Peyer's patch (tissue), 4 donors: ENCODE measurements at regions not wholly inside any gene's neighbourhood (a gene's known extent, or its start where the extent isn't known, plus 50 kb on each side); places are given as distances from the start of the nearest gene placed in this dataset.

Experiments used
- POLR2A ChIP-seq, 2 donors: fragments of 450-650 bp; IDR thresholded peaks; one replicate each; pipeline ENCODE4 v1.5.1; 2017; ENCODE audit warnings: antibody characterized with exemption in 2 of 2, mild to moderate bottlenecking in 2 of 2, moderate library complexity in 2 of 2
- TF ChIP-seq, protein P1 (sequence below), 6 experiments: fragments of 450-650 bp in 4 of 6; fragments of 200-600 bp in 2 of 6; sonication (generic) in 1 of 6; IDR thresholded peaks; one replicate each; pipeline ENCODE4 v1.5.1; 2017 to 2019; ENCODE audit warnings: antibody characterized with exemption in 6 of 6, mild to moderate bottlenecking in 3 of 6, moderate library complexity in 1 of 6

DNA sequence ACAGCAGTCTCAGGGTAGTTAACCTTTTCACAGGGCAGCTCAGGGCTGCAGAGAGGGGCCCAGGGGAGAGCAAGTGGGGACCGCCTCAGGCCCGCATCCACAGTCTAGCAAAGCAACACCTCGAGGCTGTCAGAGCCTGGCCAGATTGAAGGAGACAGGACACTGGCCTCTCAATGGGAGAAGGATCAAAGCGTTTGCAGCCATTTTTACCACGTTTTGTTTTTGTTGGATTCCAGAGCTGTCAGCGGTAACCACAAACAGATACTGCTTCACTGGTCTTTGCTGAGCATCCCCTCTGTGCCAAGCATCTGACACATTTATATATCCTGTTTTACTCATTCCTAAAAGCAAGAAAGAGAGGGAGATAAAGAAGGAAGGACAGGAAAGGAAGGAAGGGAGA, 153.8 kb downstream of the SHQ1 start:
- TF ChIP-seq, protein P1, sequence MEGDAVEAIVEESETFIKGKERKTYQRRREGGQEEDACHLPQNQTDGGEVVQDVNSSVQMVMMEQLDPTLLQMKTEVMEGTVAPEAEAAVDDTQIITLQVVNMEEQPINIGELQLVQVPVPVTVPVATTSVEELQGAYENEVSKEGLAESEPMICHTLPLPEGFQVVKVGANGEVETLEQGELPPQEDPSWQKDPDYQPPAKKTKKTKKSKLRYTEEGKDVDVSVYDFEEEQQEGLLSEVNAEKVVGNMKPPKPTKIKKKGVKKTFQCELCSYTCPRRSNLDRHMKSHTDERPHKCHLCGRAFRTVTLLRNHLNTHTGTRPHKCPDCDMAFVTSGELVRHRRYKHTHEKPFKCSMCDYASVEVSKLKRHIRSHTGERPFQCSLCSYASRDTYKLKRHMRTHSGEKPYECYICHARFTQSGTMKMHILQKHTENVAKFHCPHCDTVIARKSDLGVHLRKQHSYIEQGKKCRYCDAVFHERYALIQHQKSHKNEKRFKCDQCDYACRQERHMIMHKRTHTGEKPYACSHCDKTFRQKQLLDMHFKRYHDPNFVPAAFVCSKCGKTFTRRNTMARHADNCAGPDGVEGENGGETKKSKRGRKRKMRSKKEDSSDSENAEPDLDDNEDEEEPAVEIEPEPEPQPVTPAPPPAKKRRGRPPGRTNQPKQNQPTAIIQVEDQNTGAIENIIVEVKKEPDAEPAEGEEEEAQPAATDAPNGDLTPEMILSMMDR (IDR thresholded peaks at IDR 0.05), result no peak
- no peak for TF ChIP-seq POLR2A (IDR thresholded peaks at IDR 0.05)
